ENCODE measurements at regions not wholly inside any gene's neighbourhood (a gene's known extent, or its start where the extent isn't known, plus 50 kb on each side); places are given as distances from the start of the nearest gene placed in this dataset.

DNA sequence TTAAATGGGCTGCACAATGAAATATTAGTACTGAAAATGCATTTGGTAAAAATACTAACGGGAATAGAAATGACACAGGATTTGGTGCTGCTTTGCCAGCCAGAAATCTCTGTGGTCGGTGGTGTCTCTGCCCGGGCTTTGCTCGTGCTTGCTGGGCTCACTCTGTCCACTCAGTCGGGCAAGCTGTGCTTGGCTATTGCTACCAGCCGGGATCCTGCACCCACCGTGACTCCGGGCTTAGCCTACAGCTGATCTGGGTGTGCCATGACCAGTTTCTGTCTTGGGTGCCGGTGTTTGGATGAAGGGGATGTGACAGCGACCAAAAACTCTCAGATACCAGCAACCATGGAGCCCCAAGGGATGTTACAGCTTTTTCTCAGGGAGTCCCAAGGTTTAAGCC lies 487.7 kb downstream of the TECRL start:
- TF ChIP-seq, protein P1, sequence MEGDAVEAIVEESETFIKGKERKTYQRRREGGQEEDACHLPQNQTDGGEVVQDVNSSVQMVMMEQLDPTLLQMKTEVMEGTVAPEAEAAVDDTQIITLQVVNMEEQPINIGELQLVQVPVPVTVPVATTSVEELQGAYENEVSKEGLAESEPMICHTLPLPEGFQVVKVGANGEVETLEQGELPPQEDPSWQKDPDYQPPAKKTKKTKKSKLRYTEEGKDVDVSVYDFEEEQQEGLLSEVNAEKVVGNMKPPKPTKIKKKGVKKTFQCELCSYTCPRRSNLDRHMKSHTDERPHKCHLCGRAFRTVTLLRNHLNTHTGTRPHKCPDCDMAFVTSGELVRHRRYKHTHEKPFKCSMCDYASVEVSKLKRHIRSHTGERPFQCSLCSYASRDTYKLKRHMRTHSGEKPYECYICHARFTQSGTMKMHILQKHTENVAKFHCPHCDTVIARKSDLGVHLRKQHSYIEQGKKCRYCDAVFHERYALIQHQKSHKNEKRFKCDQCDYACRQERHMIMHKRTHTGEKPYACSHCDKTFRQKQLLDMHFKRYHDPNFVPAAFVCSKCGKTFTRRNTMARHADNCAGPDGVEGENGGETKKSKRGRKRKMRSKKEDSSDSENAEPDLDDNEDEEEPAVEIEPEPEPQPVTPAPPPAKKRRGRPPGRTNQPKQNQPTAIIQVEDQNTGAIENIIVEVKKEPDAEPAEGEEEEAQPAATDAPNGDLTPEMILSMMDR (IDR thresholded peaks at IDR 0.05) = no peak
- Histone ChIP-seq H3K36me3 (no peaks in the 10 kb centered on the region), H3K27me3 (no peaks in the 10 kb centered on the region), H3K9me3 (peaks cover 0 to 5% of the 10 kb centered on the region in 2 donors), H3K4me3 (no peak overlapping the region), H3K27ac (no peak overlapping the region), H3K4me1 (no peaks in the 10 kb centered on the region)
- DNase-seq (no peak), ATAC-seq (no peak)
- intact Hi-C loops (cut with DNase I) = no loop called here

- TF ChIP-seq, protein P1 (IDR thresholded peaks at IDR 0.05) = no peak
- Histone ChIP-seq H3K4me1 (no peaks in the 10 kb centered on the region), H3K27ac (no peak overlapping the region), H3K9me3 (peaks cover 0 to 5% of the 10 kb centered on the region in 2 donors), H3K27me3 (no peaks in the 10 kb centered on the region), H3K4me3 (no peak overlapping the region), H3K36me3 (no peaks in the 10 kb centered on the region)
- intact Hi-C loops (cut with DNase I) = no loop called here
- ATAC-seq (no peak), DNase-seq (no peak)
These were observed 489.4 kb downstream of the TECRL start for GRCh38 chr4:63919636-63920365.

GRCh38 chr4:63906660-63907183 lies 502.5 kb downstream of the TECRL start:
- Histone ChIP-seq H3K4me1 (no peaks in the 10 kb centered on the region), H3K27me3 (no peaks in the 10 kb centered on the region), H3K4me3 (no peak overlapping the region), H3K27ac (no peak overlapping the region), H3K36me3 (no peaks in the 10 kb centered on the region), H3K9me3 (no peaks in the 10 kb centered on the region)
- TF ChIP-seq, protein P1 (IDR thresholded peaks at IDR 0.05) = no peak
- ATAC-seq (no peak), DNase-seq (no peak)
- intact Hi-C loops (cut with DNase I) = no loop called here

DNA sequence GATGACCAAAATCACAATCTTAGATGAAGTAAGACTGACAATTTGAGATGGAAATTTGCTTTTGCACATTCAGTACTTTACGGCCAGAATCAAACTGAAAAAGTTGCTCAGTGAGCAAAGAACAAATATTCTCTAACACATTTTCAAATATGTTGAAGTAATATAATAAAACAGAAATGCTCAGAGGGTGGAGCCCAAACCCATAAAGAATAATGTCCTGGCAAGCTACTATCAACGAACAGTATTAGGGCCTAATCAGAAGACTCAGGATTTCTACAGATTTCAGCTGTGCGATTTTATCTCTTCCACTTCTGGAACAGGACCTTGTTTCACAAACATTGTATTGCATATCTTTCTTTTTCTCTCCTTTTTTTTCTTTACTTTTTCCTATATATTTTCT lies 505.0 kb downstream of the TECRL start:
- Histone ChIP-seq H3K36me3 (no peaks in the 10 kb centered on the region), H3K9me3 (no peaks in the 10 kb centered on the region), H3K27me3 (no peaks in the 10 kb centered on the region), H3K4me1 (no peaks in the 10 kb centered on the region), H3K4me3 (no peak overlapping the region), H3K27ac (no peak overlapping the region)
- no peak for DNase-seq
- TF ChIP-seq, protein P1 (IDR thresholded peaks at IDR 0.05) = no peak
- intact Hi-C loops (cut with DNase I) = no loop called here
- ATAC-seq = no peak

GRCh38 chr4:63901304-63901703 lies 507.9 kb downstream of the TECRL start:
- H3K27ac ChIP-seq = no peak overlapping the region
- H3K4me1 ChIP-seq = no peaks in the 10 kb centered on the region
- no peak for DNase-seq
- H3K36me3 ChIP-seq = no peaks in the 10 kb centered on the region
- TF ChIP-seq, protein P1 (IDR thresholded peaks at IDR 0.05) = no peak
- H3K4me3 ChIP-seq = no peak overlapping the region
- no peaks in the 10 kb centered on the region for H3K27me3 ChIP-seq
- no peaks in the 10 kb centered on the region for H3K9me3 ChIP-seq
- intact Hi-C loops (cut with DNase I) = no loop called here
- ATAC-seq = no peak
